ENCODE measurements at regions not wholly inside any gene's neighbourhood (a gene's known extent, or its start where the extent isn't known, plus 50 kb on each side); places are given as distances from the start of the nearest gene placed in this dataset.

GRCh38 chr5:133665571-133665970 is 53.2 kb upstream of the FSTL4 start:
- TF ChIP-seq CTCF (IDR thresholded peaks at IDR 0.05) (no peak), POLR2AphosphoS5 (IDR thresholded peaks at IDR 0.05) (no peak)
